ENCODE measurements at regions not wholly inside any gene's neighbourhood (a gene's known extent, or its start where the extent isn't known, plus 50 kb on each side); places are given as distances from the start of the nearest gene placed in this dataset.

- no peak for DNase-seq (ENCODE audit: low read depth in 2 of 2)
- H2AFZ ChIP-seq (ENCODE audit: low read length), result no peak overlapping the region
- no peak for TF ChIP-seq EZH2 (IDR thresholded peaks at IDR 0.05; ENCODE audit: low read length, missing control alignments)
- no peak for TF ChIP-seq CTCF (conservative IDR thresholded peaks at IDR 0.05 in 1 of 2, IDR thresholded peaks at IDR 0.05 in 1 of 2; ENCODE audit: low read depth in 1 of 2, low read length in 2 of 2)
These were observed 135.1 kb downstream of the RRAGC start for GRCh38 chr1:38724160-38725131.

GRCh38 chr1:38721816-38722215, 137.8 kb downstream of the RRAGC start:
- Histone ChIP-seq H3K9me3 (ENCODE audit: control insufficient read depth, insufficient read depth, low read depth, low read length) (no peaks in the 10 kb centered on the region), H4K20me1 (ENCODE audit: control insufficient read depth, extremely low read depth, insufficient read depth, low read length) (peaks cover 1% of the 10 kb centered on the region), H3K36me3 (ENCODE audit: control insufficient read depth, insufficient read depth, low read length) (no peaks in the 10 kb centered on the region), H3K27me3 (ENCODE audit: control insufficient read depth, insufficient read depth, low read length) (no peaks in the 10 kb centered on the region), H3K27ac (ENCODE audit: insufficient read depth, low read length) (no peak overlapping the region), H3K4me2 (ENCODE audit: extremely low read depth, insufficient read depth, low read length) (no peak overlapping the region), H2AFZ (ENCODE audit: low read length) (no peak overlapping the region), H3K4me1 (ENCODE audit: control insufficient read depth, extremely low read depth, insufficient read depth, low read length) (no peaks in the 10 kb centered on the region), H3K79me2 (ENCODE audit: control insufficient read depth, insufficient read depth, low read length) (no peaks in the 10 kb centered on the region), H3K4me3 (replicated peaks in 1 of 4; ENCODE audit: control extremely low read depth in 1 of 4, insufficient read depth in 1 of 4, low read depth in 3 of 4, low read length in 4 of 4) (no peak overlapping the region), H3K9ac (ENCODE audit: insufficient read depth, low read length) (no peak overlapping the region)
- TF ChIP-seq CTCF (conservative IDR thresholded peaks at IDR 0.05 in 1 of 2, IDR thresholded peaks at IDR 0.05 in 1 of 2; ENCODE audit: low read depth in 1 of 2, low read length in 2 of 2) (no peak), EZH2 (IDR thresholded peaks at IDR 0.05; ENCODE audit: low read length, missing control alignments) (no peak)
- DNase-seq (ENCODE audit: low read depth in 2 of 2), result no peak

More at GRCh38 chr1:38724160-38725131, 135.1 kb downstream of the RRAGC start:
- Histone ChIP-seq H3K79me2 (ENCODE audit: control insufficient read depth, insufficient read depth, low read length) (no peaks in the 10 kb centered on the region), H3K4me1 (ENCODE audit: control insufficient read depth, extremely low read depth, insufficient read depth, low read length) (no peaks in the 10 kb centered on the region), H3K27ac (ENCODE audit: insufficient read depth, low read length) (no peak overlapping the region), H3K9ac (ENCODE audit: insufficient read depth, low read length) (no peak overlapping the region), H3K4me2 (ENCODE audit: extremely low read depth, insufficient read depth, low read length) (no peak overlapping the region), H4K20me1 (ENCODE audit: control insufficient read depth, extremely low read depth, insufficient read depth, low read length) (peaks cover 1% of the 10 kb centered on the region), H3K27me3 (ENCODE audit: control insufficient read depth, insufficient read depth, low read length) (no peaks in the 10 kb centered on the region), H3K36me3 (ENCODE audit: control insufficient read depth, insufficient read depth, low read length) (no peaks in the 10 kb centered on the region), H3K4me3 (replicated peaks in 1 of 4; ENCODE audit: control extremely low read depth in 1 of 4, insufficient read depth in 1 of 4, low read depth in 3 of 4, low read length in 4 of 4) (no peak overlapping the region), H3K9me3 (ENCODE audit: control insufficient read depth, insufficient read depth, low read depth, low read length) (no peaks in the 10 kb centered on the region)

- no peak for DNase-seq (ENCODE audit: low read depth in 2 of 2)
- no peaks in the 10 kb centered on the region for H3K36me3 ChIP-seq (ENCODE audit: control insufficient read depth, insufficient read depth, low read length)
- no peaks in the 10 kb centered on the region for H3K79me2 ChIP-seq (ENCODE audit: control insufficient read depth, insufficient read depth, low read length)
- H3K27me3 ChIP-seq (ENCODE audit: control insufficient read depth, insufficient read depth, low read length), result no peaks in the 10 kb centered on the region
- H3K9me3 ChIP-seq (ENCODE audit: control insufficient read depth, insufficient read depth, low read depth, low read length), result no peaks in the 10 kb centered on the region
- no peak overlapping the region for H3K9ac ChIP-seq (ENCODE audit: insufficient read depth, low read length)
- H4K20me1 ChIP-seq (ENCODE audit: control insufficient read depth, extremely low read depth, insufficient read depth, low read length), result peaks cover 1% of the 10 kb centered on the region
- no peak overlapping the region for H3K4me2 ChIP-seq (ENCODE audit: extremely low read depth, insufficient read depth, low read length)
- TF ChIP-seq CTCF (conservative IDR thresholded peaks at IDR 0.05 in 1 of 2, IDR thresholded peaks at IDR 0.05 in 1 of 2; ENCODE audit: low read depth in 1 of 2, low read length in 2 of 2) (no peak), EZH2 (IDR thresholded peaks at IDR 0.05; ENCODE audit: low read length, missing control alignments) (no peak)
- no peaks in the 10 kb centered on the region for H3K4me1 ChIP-seq (ENCODE audit: control insufficient read depth, extremely low read depth, insufficient read depth, low read length)
- H3K27ac ChIP-seq (ENCODE audit: insufficient read depth, low read length), result no peak overlapping the region
- H3K4me3 ChIP-seq (replicated peaks in 1 of 4; ENCODE audit: control extremely low read depth in 1 of 4, insufficient read depth in 1 of 4, low read depth in 3 of 4, low read length in 4 of 4), result no peak overlapping the region
- no peak overlapping the region for H2AFZ ChIP-seq (ENCODE audit: low read length)
These were observed 139.7 kb downstream of the RRAGC start for GRCh38 chr1:38719880-38720279.

Measured in fibroblast of lung (primary cell).